ENCODE measurements at regions not wholly inside any gene's neighbourhood (a gene's known extent, or its start where the extent isn't known, plus 50 kb on each side); places are given as distances from the start of the nearest gene placed in this dataset.

GRCh38 chr1:239861985-239862384 is 229.7 kb upstream of the FMN2 start:
- 46 to 48% (median 47%) methylated on average over 1 of the region's 1 CpG for WGBS, 3 donors
- no peak for DNase-seq
- TF ChIP-seq POLR2A (IDR thresholded peaks at IDR 0.05) = no peak
- TF ChIP-seq CTCF (IDR thresholded peaks at IDR 0.05) = no peak
- no peak for TF ChIP-seq EP300 (IDR thresholded peaks at IDR 0.05)
- Histone ChIP-seq H3K27me3 (no peaks in the 10 kb centered on the region), H3K36me3 (no peaks in the 10 kb centered on the region), H3K4me3 (no peak overlapping the region), H3K9me3 (no peaks in the 10 kb centered on the region), H3K27ac (no peak overlapping the region), H3K4me1 (ENCODE audit: insufficient read depth) (no peaks in the 10 kb centered on the region)
- intact Hi-C loops (cut with DNase I) = no loop called here

- TF ChIP-seq CTCF (IDR thresholded peaks at IDR 0.05) = no peak
- no peak for TF ChIP-seq EP300 (IDR thresholded peaks at IDR 0.05)
- TF ChIP-seq POLR2A (IDR thresholded peaks at IDR 0.05) = no peak
- intact Hi-C loops (cut with DNase I) = no loop called here
Measured at GRCh38 chr1:239868058-239868832, 223.4 kb upstream of the FMN2 start.

DNA sequence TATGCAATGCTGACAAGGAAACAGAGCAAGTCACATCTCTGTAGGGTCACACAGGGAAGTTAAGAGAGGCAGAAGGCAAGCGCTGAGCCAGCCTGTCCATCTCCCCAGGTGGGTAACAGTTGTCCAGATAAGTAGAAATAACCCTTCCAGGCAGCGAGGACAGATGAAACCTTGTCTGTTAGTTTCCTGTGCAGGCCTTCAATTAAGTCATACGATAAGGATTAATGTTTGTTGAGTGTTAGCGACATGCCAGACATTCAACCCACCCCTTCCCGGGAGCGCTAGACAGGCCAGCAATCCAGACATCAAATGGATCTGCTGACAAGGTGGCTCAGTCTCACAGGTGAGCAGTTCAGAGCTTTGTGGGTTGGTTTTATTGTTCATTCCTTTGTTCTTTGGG is 221.5 kb upstream of the FMN2 start:
- no peak for TF ChIP-seq EP300 (IDR thresholded peaks at IDR 0.05)
- no peak for TF ChIP-seq POLR2A (IDR thresholded peaks at IDR 0.05)
- TF ChIP-seq CTCF (IDR thresholded peaks at IDR 0.05) = no peak
- intact Hi-C loops (cut with DNase I) = no loop called here

More at GRCh38 chr1:239868058-239868832, 223.4 kb upstream of the FMN2 start:
- Histone ChIP-seq H3K27ac (no peak overlapping the region), H3K4me1 (ENCODE audit: insufficient read depth) (peaks cover 6% of the 10 kb centered on the region), H3K9me3 (no peaks in the 10 kb centered on the region), H3K4me3 (no peak overlapping the region), H3K36me3 (no peaks in the 10 kb centered on the region), H3K27me3 (no peaks in the 10 kb centered on the region)
- DNase-seq = no peak
- WGBS, 3 donors = 80% methylated on average over 13 of the region's 13 CpGs

GRCh38 chr1:239872626-239873025 is 219.1 kb upstream of the FMN2 start:
- Histone ChIP-seq H3K27ac (no peak overlapping the region), H3K4me3 (no peak overlapping the region), H3K9me3 (no peaks in the 10 kb centered on the region), H3K27me3 (no peaks in the 10 kb centered on the region), H3K4me1 (ENCODE audit: insufficient read depth) (peaks cover 6% of the 10 kb centered on the region), H3K36me3 (no peaks in the 10 kb centered on the region)
- DNase-seq = no peak
- TF ChIP-seq POLR2A (IDR thresholded peaks at IDR 0.05) (no peak), CTCF (IDR thresholded peaks at IDR 0.05) (no peak), EP300 (IDR thresholded peaks at IDR 0.05) (no peak)
- intact Hi-C loops (cut with DNase I) = no loop called here
- WGBS, 3 donors = 14 to 32% (median 20%) methylated on average over 2 of the region's 2 CpGs

More for the DNA sequence above, 221.5 kb upstream of the FMN2 start:
- H3K9me3 ChIP-seq = no peaks in the 10 kb centered on the region
- no peaks in the 10 kb centered on the region for H3K36me3 ChIP-seq
- peaks cover 6% of the 10 kb centered on the region for H3K4me1 ChIP-seq (ENCODE audit: insufficient read depth)
- H3K4me3 ChIP-seq = no peak overlapping the region
- no peak overlapping the region for H3K27ac ChIP-seq
- H3K27me3 ChIP-seq = no peaks in the 10 kb centered on the region
- 97 to 99% (median 98%) methylated on average over 6 of the region's 6 CpGs for WGBS, 3 donors
- no peak for DNase-seq

All from ovary (tissue), 7 donors.